Kidney (tissue), 13 donors: ENCODE measurements at regions not wholly inside any gene's neighbourhood (a gene's known extent, or its start where the extent isn't known, plus 50 kb on each side); places are given as distances from the start of the nearest gene placed in this dataset.
A peak's percentile ranks its signal among the peaks of the same experiment; 100 is the strongest.

Experiments used
- DNase-seq, 5 donors: peaks; one replicate each; pipeline ENCODE4 v3.0.0-alpha.2; 2013 to 2020
- FAIRE-seq: peaks from 2 replicates; lab custom pipeline; 2012; peaks lifted over from hg19 to GRCh38; lab: Jason Lieb, UNC
- H3K27ac ChIP-seq, 2 donors: one replicate each; pipeline ENCODE4 v1.7.0; 2013; ENCODE audit warnings: low read depth in 2 of 2, low read length in 2 of 2, inconsistent platforms in 1 of 2
- H3K27me3 ChIP-seq: one replicate; pipeline ENCODE4 v1.7.1; 2013; ENCODE audit warnings: low read length, inconsistent platforms; ENCODE audit not compliant: control insufficient read depth, insufficient read depth
- H3K36me3 ChIP-seq, 3 donors: one replicate each; pipeline versions ENCODE4 v1.7.0 to v1.7.1; 2013; ENCODE audit warnings: low read length in 3 of 3, control low read depth in 1 of 3, inconsistent platforms in 1 of 3; ENCODE audit not compliant: insufficient read depth in 3 of 3, control insufficient read depth in 2 of 3
- H3K4me1 ChIP-seq, 3 donors: one replicate each; pipeline versions ENCODE4 v1.7.0 to v1.7.1; 2013; ENCODE audit warnings: low read length in 3 of 3, inconsistent platforms in 1 of 3, low read depth in 1 of 3; ENCODE audit not compliant: control insufficient read depth in 2 of 3, insufficient read depth in 2 of 3
- H3K4me3 ChIP-seq, 3 donors: one replicate each; pipeline versions ENCODE4 v1.7.0 to v1.8.1; 2013; ENCODE audit warnings: low read length in 3 of 3, control low read depth in 1 of 3, inconsistent platforms in 1 of 3
- H3K9ac ChIP-seq, 3 donors: one replicate each; pipeline versions ENCODE4 v1.7.0 to v1.7.1; 2013; ENCODE audit warnings: low read length in 3 of 3, control low read depth in 1 of 3, inconsistent platforms in 1 of 3
- H3K9me3 ChIP-seq, 3 donors: one replicate each; pipeline versions ENCODE4 v1.7.0 to v1.7.1; 2013; ENCODE audit warnings: low read length in 3 of 3, control low read depth in 1 of 3, inconsistent platforms in 1 of 3; ENCODE audit not compliant: control insufficient read depth in 2 of 3, insufficient read depth in 1 of 3
- intact Hi-C: fragments of 100-400 bp; cut with DNase I; formaldehyde crosslinking; loops from one replicate; pipeline ENCODE4 v1.11.1; 2022
- TF ChIP-seq, protein P1 (sequence below): IDR thresholded peaks from 3 replicates; pipeline ENCODE4 v1.5.1; 2012; ENCODE audit warnings: mild to moderate bottlenecking, moderate library complexity, borderline replicate concordance; ENCODE audit not compliant: insufficient read depth; ENCODE audit errors: extremely low read depth
- donor health status: control.
- donor health status: control.
- donor health status: control.
- donor health status: control.
- donor health status: control.
- donor health status: DM: yes; HTN: yes; CAD: no.
- donor health status: Normal renal cell carcinoma (clear cell type).

DNA sequence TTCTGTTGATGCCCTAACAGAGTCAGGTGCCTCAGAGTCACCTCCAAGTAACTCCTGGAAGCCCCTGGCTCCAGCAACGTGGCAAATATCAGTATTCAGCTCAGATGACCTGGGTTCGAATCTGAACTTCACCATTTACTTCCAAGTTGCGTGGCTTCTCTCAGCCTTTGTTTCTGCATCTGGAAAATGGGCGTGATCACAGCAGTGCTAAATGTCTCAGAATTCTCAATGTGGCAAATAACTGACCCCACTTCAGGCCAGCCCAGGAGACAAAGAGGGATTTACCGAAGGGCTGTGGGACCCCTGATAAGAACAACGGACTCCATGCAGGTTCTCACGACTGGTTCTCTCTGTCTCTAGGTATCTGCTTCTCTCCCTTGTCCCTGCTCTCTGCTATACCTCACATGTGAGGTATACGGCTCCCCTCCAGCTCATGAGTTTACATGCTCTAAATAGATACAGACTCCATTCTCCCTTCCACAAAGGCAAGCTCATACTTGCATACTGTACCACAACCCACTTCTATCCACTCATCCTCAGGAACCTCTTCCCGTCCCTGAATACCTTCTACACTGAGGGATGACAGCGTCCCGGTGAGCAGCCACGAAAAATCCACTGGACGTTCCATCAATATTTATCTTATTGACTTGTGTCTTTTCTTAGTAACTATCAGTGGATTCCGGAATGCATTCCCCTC is 84.1 kb downstream of the SNX5 start:
- Histone ChIP-seq H3K27me3 (no peaks in the 10 kb centered on the region), H3K27ac (no peak overlapping the region), H3K9me3 (peaks cover 0 to 3% (median 0%) of the 10 kb centered on the region in 3 donors), H3K4me3 (no peak overlapping the region), H3K9ac (no peak overlapping the region), H3K4me1 (no peaks in the 10 kb centered on the region), H3K36me3 (no peaks in the 10 kb centered on the region)
- no peak for DNase-seq
- TF ChIP-seq, protein P1, sequence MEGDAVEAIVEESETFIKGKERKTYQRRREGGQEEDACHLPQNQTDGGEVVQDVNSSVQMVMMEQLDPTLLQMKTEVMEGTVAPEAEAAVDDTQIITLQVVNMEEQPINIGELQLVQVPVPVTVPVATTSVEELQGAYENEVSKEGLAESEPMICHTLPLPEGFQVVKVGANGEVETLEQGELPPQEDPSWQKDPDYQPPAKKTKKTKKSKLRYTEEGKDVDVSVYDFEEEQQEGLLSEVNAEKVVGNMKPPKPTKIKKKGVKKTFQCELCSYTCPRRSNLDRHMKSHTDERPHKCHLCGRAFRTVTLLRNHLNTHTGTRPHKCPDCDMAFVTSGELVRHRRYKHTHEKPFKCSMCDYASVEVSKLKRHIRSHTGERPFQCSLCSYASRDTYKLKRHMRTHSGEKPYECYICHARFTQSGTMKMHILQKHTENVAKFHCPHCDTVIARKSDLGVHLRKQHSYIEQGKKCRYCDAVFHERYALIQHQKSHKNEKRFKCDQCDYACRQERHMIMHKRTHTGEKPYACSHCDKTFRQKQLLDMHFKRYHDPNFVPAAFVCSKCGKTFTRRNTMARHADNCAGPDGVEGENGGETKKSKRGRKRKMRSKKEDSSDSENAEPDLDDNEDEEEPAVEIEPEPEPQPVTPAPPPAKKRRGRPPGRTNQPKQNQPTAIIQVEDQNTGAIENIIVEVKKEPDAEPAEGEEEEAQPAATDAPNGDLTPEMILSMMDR: no peak
- intact Hi-C loops: no loop called here
- FAIRE-seq: no peak

GRCh38 chr20:17883592-17884306 is 84.8 kb downstream of the SNX5 start:
- Histone ChIP-seq H3K9ac (no peak overlapping the region), H3K9me3 (no peaks in the 10 kb centered on the region), H3K27me3 (no peaks in the 10 kb centered on the region), H3K4me3 (no peak overlapping the region), H3K4me1 (no peaks in the 10 kb centered on the region), H3K36me3 (no peaks in the 10 kb centered on the region), H3K27ac (no peak overlapping the region)
- DNase-seq: peak in 1 of 5 donors; percentile 33
- TF ChIP-seq, protein P1: no peak
- intact Hi-C loops: no loop called here
- no peak for FAIRE-seq

GRCh38 chr20:17882834-17883591 is 85.6 kb downstream of the SNX5 start:
- H3K4me1 ChIP-seq: no peaks in the 10 kb centered on the region
- no peak overlapping the region for H3K9ac ChIP-seq
- no peak overlapping the region for H3K4me3 ChIP-seq
- TF ChIP-seq, protein P1: no peak
- FAIRE-seq (no peak), DNase-seq (no peak)
- H3K27me3 ChIP-seq: no peaks in the 10 kb centered on the region
- no peaks in the 10 kb centered on the region for H3K36me3 ChIP-seq
- intact Hi-C loops: no loop called here
- H3K9me3 ChIP-seq: no peaks in the 10 kb centered on the region
- H3K27ac ChIP-seq: no peak overlapping the region
